GM18517 (cell line): ENCODE measurements at regions not wholly inside any gene's neighbourhood (a gene's known extent, or its start where the extent isn't known, plus 50 kb on each side); places are given as distances from the start of the nearest gene placed in this dataset.

ENCODE experiments used
- ATAC-seq: cut with Tn5 transposase; IDR thresholded peaks from one replicate; pipeline ENCODE4 v1.9.1; 2021; ENCODE audit warnings: mild to moderate bottlenecking, moderate library complexity; ENCODE audit not compliant: unreplicated experiment

DNA sequence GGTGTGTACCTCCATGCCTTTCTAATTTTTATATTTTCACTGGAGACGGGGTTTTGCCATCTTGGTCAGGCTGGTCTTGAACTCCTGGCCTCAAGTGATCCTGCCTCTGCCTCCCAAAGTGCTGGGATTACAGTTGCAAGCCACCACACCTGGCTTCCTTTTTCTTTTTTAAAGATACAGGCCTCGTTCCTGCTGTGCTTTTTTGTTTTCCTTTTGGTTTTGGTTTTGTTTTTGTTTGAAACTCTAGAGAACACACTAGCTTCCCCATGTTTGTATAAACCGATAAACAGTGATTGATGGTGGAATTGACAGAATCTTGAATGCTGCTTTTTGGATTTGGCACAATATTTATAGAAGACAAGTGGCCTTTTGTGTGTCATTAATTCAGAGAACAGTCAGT, 1603.4 kb downstream of the MAT2B start:
- no peak for ATAC-seq

GRCh38 chr5:165119175-165119574, 1613.8 kb downstream of the MAT2B start:
- ATAC-seq: no peak

DNA sequence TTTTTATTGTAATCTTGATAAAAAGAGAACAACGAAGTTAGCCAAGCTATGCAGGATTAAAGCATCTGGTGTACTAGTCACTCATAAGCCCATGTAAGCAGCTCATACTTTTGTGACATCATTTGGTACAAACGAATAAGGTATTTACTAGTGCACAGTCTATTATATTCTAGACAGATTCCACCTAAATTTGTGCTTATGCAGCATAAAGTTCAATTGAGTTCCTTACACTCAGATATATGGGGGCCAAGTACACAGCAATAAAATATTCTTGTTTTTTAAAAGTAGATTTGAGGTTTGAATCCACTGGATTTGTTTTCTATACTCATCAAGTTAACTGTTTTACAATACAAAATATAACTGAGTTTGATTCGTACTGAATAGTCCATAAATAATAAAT, 1621.2 kb downstream of the MAT2B start:
- ATAC-seq: no peak

GRCh38 chr5:165127941-165128340, 1622.5 kb downstream of the MAT2B start:
- no peak for ATAC-seq

DNA sequence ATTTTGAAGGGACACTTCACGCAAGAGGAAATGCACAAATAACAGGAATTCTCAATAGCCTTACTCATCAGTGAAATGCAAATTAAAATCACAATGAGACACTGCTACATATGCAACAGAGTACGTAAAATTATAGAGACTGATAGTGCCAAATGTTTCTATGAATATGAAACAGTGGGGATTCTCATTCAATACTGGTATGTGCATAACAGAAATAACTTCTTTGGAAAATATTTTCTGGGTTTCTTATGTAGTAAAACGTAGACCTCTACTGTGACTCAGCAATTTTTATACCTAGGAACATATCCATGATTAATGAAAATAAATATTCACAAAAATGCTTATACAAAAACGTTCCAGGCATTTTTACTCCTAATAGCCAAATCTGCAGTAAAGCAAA, 1625.2 kb downstream of the MAT2B start:
- ATAC-seq: no peak

DNA sequence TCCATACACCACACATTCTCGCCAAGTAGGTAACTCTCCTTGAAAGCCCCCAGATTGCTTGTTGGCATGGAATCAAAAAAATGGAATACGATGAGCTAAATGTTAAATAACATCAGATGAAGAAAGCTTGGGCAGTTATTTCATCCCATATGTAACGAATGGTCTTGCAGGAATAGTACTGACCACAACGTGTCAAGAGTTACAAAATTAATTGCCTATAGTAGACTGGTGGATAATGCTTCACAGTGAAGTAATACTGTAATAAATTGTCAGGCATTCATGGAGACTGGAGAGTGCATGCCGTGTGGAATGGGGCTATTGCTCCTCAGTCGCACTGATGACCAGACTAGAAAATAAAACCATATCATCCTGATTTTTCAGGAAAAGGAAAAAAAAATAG, 1628.7 kb downstream of the MAT2B start:
- no peak for ATAC-seq

DNA sequence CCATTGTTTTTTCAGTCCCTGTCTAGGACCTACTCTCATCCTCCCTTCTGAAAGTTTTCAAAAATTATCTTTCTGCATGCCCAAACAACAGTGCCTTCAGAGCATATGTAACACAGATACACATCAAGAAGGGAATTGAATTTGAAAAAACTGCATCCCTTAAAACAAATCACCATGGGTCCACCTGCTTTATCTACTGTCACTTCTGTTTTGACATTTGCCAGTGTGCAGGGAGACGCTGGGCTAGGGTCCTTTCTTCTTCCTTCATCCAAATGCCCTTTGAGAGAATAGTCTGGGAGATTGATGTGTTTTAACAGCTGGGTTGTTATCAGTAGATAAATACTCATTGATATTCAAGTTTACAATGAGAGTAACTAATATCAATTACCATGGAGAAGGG, 1630.1 kb downstream of the MAT2B start:
- ATAC-seq: no peak

GRCh38 chr5:165137701-165138100, 1632.3 kb downstream of the MAT2B start:
- no peak for ATAC-seq

DNA sequence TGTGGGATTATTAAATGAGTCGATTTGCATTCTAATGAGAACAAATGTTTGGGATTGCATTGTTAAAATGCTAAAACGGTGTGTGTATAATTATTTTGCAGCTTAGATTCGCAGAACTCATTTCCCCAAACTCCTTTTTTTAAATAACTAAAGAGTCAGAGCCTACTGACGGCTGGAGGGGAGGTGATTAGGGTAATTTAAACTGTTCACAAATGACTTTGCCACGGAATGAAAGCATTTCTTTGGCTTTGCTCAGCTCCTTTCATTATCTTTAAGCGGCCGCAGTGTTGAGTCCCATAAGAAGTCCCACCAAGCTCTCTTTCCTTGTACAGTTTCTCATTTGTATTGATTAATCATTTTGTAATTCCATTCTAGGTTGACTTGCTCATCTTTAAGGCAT, 1632.8 kb downstream of the MAT2B start:
- ATAC-seq: no peak

GRCh38 chr5:165139262-165139661, 1633.8 kb downstream of the MAT2B start:
- no peak for ATAC-seq

- no peak for ATAC-seq
Observed at GRCh38 chr5:165139721-165140120, 1634.3 kb downstream of the MAT2B start.

DNA sequence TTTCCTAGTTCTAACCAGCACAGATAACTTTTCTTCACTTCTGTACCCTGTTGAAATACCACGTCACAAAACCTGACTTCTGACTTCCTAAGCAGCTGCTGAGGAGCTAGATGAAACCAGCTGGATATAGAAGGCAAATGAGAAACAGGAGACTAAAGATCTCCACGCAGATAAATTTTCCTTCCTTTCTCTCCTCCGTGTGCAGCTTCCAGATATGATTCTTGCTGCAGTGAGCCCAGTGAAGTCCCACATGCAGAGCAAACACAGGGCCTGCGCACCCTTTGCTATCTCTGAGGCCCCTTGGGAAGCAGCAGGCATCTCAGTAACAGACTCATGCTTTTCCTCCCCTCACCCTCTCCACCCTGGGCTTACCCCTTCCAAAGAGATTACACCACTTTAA, 1638.3 kb downstream of the MAT2B start:
- no peak for ATAC-seq

- no peak for ATAC-seq
Observed at GRCh38 chr5:165149431-165149830, 1644.0 kb downstream of the MAT2B start.

DNA sequence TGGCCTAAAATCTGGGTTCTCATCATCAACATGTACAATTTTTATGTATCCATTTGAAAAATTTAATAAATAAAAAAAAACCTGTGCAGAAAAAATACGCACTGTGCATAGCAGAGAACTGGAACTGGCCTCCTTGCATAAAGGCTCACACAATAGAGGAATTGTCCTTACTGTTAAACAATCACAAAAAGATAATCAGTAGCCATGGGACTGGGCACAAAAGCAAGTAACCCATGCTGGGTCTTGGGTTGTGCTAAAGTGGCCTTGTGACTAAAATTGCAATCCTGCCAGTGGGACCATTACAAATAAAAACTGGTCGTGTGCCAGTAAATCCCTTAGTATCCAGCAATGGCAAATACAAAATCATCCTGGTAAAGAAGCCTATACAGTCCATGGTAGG, 1646.6 kb downstream of the MAT2B start:
- ATAC-seq: no peak

DNA sequence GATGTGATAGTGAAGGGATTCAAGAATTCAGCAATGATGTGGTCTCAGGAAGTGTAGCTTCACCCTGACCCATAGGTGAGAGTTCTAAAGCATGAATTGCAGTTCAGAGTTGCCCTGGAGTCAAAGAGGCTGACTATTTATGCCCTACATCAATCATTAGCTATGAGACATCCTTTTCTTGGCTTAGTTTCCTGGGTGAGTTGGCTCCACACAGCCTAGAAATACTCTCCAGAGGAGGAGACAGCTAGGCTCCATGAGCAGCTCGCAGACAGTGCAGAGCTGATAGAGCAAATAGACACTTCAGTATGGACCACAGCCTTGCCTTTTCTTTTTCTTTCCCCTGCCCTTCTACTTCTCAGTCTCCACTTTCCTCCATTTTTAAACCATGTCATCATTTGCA, 1651.8 kb downstream of the MAT2B start:
- no peak for ATAC-seq

- ATAC-seq: no peak
Observed at GRCh38 chr5:165161204-165161603, 1655.8 kb downstream of the MAT2B start.

GRCh38 chr5:165163861-165164260, 1658.4 kb downstream of the MAT2B start:
- no peak for ATAC-seq

DNA sequence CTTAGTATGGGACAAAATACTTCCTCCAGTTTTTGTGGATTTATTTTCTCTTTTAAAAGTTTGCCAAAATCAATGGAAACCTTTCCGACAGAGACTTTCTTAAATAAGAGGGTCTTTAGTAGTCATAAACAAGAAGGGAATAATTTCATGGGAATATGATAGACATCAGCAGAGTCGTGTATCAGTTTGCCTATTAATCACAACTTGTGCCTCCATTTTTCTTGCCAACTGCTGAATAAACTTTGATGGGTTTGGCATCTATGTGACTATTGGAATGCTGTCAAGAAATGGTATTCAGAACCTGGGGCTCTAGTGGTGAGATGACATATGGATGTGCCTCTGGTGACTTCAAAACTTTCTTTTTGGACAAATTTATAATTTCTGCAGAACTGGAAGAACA, 1668.2 kb downstream of the MAT2B start:
- no peak for ATAC-seq

DNA sequence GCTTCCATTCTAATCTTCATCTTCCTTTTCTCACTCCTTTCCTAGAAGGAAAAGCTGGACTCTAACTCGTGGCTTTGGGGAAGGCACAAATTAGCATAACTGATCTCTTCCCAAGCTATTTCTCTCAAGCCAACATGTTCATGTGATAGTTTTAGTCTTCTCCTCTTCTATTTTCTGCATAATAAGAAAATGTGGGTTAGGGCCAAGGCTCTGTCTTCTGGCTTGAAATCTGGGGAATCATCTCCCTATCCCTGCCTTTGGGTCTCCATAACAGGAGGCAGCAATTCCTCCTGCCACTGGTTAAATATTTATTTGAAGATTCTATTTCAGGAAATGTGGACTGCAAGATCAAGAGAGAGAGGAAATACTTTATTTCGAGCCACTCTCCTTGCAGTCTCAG, 1669.6 kb downstream of the MAT2B start:
- no peak for ATAC-seq

DNA sequence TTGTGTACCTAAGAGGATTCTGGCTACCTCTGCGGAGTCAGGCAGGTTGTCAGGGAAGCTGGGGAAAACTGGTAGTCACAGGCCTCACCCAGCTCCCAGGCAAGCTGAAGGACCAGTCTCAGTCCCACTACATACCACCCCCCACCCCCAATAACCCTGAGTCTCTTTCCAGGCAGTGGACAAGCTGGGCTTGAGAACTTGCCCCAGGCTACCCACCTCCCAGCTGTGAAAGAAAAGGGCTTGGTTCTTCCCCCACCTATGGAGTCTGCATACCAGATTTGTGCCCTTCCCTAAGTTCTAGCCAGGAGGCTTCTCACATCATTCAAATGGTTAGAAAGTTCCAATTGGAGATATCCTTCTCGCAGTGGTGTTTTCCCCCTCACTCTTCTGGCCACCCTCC, 1678.8 kb downstream of the MAT2B start:
- no peak for ATAC-seq

DNA sequence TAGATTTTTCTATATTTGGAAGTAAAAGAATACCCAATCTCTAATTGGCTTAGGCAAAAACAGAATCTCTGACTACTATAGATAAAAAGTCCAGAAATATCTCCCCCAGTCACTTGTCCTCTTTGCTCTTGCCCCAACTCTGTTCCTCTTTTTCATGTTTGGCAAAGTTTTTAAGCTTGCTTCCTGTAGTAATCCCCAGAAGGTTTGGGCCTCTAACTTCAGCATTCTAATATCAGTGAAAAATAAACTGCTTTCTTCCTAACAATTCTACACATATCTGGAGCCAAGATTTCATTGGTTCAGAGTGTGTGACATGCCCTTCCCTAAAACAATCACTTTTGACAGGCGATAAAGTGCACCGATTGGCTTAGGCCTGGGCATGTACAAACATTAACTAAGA, 1680.3 kb downstream of the MAT2B start:
- no peak for ATAC-seq

- no peak for ATAC-seq
Observed at GRCh38 chr5:165187815-165188214, 1682.4 kb downstream of the MAT2B start.

DNA sequence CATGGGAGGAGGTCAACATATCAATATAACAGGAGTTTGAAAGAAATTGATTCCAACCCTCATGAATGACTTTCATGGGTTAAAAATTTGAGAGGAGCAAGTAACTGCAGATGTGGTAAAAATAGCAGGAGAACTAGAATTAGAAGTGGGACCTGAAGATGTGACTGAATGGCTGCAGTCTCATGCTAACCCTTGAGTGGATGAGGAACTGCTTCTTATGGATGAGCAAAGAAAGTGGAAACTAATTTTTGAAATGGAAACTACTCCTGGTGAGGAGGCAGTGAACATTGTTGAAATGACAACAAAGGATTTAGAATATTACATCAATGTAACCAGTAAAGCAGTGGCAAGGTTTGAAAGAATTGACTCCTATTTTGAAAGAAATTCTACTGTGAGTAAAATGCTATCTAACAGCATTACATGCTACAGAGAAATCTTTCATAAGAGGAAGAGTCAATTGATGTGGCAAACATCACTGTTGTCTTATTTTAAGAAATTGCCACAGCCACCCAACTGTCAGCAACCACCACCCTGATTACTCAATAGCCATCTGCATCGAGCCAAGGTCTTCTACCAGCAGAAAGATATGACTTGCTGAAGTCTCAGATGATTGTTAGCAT, 1683.2 kb downstream of the MAT2B start:
- no peak for ATAC-seq

DNA sequence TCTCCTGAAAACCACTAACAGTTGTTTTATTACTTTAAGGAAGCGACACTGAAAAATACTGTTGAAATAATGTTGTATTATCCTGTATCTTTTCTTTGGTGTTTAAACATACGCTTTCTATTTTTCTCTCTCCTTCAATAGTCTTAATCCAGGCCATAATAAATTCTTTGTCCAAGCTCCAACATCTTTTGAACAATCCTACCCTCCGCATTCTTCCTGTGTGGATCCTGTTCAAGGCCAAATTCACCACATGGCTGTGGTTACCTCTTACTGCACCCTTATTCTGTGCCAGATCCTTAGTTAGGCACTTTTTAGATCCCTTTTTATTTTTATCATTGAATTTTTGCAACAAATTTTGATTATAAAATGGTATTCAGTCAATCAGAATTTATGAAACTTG, 1691.5 kb downstream of the MAT2B start:
- no peak for ATAC-seq
